Middle frontal gyrus (tissue), 1 donor: ENCODE measurements at regions not wholly inside any gene's neighbourhood (a gene's known extent, or its start where the extent isn't known, plus 50 kb on each side); places are given as distances from the start of the nearest gene placed in this dataset.

Experiments used
- DNase-seq: peaks from one replicate; pipeline ENCODE4 v3.0.0-alpha.2; 2015; ENCODE audit warnings: low spot score; ENCODE audit errors: extremely low spot score

GRCh38 chr2:215749092-215749957, 264.0 kb downstream of the MREG start:
- DNase-seq = no peak

DNA sequence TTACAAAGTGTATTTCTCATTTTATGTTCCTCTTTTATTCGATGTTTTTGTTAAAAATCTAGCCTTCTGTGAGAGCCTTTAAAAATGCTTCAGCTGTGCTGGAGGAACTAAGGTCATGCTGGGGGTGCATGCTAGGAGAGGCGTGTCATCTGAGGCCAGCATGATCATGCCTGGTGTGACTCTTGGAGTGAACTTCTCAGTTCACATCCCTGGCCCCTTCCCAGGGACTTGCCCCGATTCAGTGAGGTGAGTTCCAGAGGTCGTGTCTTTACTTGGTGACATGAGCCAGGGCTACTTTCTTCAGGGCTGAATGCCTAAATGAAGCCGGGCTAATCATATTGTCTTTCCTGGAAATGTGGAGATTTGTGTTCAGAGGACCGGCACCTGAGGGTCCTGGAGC, 264.9 kb downstream of the MREG start:
- peak; percentile 8 for DNase-seq

DNA sequence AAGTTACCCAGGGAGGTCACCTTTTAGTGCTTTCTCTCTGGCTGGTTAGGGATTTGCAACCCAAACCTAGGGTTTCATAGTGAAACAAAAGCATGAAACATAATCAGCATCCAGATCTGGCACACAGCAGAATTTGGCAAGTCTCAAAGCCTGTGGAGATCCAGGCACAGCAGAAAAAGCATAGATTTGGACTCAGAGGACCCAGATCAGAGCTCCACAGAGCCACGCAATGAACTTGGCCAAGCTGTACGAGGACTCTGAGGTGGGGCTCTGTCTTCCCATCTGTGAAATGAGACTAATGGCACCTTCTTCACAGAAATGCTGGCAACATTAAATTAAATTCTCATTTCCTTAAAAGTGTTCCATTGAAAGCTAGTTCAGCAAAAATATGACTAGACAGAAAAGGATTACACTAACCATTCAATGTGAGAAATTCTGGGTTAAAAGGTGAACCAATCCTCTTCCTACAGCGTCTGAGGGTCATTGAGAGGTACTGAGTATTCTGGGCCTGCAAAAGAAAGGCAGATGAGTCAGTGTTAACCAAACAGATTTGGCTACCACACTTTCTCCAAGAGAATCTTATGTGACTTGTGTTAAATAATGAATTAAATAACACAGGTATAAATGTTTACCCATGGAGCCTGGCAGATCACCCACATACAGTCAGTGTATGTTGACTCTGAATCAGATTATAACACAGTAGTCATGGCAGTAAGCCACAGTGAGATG, 266.3 kb downstream of the MREG start:
- no peak for DNase-seq

DNA sequence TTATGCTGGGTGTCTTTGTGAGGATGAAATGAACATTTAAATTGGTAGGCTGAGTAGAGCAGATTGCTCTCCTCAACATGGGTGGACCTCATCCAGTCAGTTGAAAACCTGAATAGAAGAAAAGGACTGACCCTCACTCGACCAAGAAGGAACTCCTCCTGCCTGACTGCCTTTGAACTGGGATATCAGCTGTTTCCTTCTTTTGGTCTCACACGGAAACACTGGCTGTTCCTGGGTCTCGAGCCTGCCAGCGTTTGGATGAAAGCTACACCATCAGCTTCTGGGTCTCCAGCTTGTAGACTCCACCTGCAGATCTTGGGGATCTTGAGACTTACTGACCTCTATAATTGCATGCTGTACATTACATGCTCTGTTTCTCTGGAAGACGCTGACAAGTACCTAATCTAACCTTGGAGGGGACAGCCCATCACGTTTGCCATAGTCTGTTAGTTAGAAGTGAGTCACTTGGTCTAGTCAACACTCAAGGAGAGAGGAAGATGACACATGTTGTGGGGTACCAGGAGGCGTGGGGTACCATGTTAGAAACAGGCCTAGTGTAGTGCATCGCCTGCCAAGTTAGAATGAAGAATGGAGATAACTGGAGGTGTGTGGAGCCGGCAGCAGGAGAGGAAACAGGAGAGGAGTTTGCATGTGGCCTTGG, 267.0 kb downstream of the MREG start:
- DNase-seq = no peak

DNA sequence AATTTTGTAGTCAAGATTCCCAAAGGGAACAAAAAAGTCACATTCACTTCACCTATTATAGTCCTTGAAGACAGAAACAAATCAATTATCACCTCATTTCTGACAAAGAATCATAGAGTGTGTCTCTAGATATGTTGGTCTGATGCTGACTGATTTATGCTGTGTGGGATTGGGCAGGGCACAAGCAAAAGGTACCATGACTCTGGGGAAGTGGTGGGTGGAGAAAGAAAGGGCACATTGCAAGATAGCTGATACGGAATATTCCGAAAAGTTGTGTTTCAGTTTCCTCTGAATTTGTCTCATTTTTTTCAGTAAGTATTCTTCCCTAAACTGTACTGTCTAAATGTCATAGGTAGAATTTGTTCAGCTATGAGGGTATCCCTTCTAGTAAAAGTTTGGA, 268.0 kb downstream of the MREG start:
- no peak for DNase-seq

- DNase-seq = no peak
Measured at GRCh38 chr2:215744514-215744913, 268.8 kb downstream of the MREG start.

GRCh38 chr2:215743066-215743465, 270.3 kb downstream of the MREG start:
- DNase-seq = no peak

- DNase-seq = no peak
Measured at GRCh38 chr2:215742021-215742420, 271.3 kb downstream of the MREG start.

DNA sequence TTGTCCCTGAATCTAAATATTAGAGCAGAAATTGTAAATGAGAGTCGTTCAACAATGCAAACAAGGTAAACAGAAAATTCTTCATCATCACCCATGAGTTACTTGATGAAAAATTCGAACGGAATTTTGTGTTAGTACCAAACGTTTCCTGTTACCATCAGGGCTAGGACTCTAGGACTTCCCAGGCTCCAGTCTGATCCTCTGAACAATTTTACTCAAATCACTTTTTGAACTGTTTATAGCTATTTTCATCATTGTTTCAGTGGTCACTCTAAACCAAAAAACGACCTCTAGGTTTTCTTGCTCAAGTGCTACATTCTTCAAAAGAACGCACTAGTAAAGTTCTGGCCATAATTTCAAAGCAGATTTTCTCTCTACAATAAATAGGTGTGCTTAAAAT, 273.3 kb downstream of the MREG start:
- DNase-seq = no peak

- no peak for DNase-seq
Measured at GRCh38 chr2:215738351-215738750, 275.0 kb downstream of the MREG start.

- no peak for DNase-seq
Measured at GRCh38 chr2:215737477-215737876, 275.9 kb downstream of the MREG start.

- no peak for DNase-seq
Measured at GRCh38 chr2:215736653-215737290, 276.6 kb downstream of the MREG start.

DNA sequence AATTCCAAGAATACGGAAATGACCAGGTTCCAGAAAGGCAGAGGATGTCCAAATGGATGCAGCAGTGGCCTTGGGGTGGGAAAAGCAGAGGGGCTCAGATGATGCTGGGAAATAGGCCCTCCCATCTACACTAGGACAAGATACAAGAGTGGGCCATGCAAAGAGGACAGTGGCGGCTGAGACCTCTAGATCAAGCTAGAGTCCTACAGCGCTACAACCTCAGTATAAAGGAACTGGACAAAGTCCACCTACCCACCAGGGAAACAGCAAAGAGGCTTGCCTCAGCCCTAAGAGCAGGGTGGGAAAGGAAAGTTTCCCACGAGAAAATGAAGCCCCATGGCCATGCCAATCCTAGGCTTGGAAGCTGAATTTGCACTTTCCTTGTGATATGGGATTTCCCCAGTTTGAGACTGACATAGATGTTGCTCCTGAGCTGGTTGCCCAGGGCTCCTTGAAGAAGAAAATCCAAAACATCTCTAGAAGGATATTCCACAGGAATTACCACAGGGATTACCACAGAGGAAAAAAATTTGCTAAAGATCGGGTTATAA, 282.2 kb downstream of the MREG start:
- DNase-seq = no peak

- no peak for DNase-seq
Measured at GRCh38 chr2:215729985-215730620, 283.2 kb downstream of the MREG start.

DNA sequence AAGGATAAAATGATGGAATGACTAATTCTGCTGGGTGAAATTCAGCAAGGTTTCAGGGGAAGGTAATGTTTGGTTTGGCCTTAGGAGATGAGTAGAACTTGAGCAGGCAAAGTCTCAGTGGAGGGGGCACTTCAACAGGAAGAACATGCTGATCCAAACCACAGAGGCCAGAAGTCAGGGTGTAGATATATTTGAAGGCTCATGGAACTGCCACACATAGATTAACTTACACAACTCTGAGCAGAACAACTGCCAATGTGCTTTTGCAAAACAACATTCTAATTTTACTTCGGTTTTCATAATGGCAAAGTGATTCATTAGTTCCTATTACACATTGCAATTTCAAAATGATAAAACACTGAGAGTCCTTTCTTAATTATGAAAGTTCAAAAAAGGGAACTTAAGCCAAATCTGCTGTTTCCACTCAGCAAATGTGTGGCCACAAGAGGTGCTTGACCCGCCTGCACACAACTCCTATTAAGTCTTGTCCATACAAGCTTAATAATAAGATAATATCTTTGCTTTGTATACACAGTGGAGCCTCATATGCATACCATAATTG, 284.8 kb downstream of the MREG start:
- no peak for DNase-seq

GRCh38 chr2:215727507-215728503, 285.5 kb downstream of the MREG start:
- DNase-seq = no peak

GRCh38 chr2:215726070-215726469, 287.3 kb downstream of the MREG start:
- DNase-seq = no peak

DNA sequence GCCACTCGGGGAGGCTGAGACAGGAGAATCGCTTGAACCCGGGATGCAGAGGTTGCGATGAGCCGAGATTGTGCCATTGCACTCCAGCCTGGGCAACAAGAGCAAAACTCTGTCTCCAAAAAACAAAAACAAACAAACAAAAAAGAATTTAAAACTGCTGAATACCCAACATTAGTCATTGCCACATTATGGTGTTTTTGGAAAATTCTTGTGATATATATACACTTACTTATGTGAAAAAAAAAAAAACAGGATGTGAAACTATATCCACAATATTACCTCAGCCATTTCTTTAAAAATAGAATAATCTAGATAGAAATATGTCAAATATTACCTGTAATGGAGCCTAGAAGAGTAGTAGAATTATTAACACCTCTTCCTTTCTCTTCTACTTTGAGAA, 288.3 kb upstream of the FN1 start:
- no peak for DNase-seq

DNA sequence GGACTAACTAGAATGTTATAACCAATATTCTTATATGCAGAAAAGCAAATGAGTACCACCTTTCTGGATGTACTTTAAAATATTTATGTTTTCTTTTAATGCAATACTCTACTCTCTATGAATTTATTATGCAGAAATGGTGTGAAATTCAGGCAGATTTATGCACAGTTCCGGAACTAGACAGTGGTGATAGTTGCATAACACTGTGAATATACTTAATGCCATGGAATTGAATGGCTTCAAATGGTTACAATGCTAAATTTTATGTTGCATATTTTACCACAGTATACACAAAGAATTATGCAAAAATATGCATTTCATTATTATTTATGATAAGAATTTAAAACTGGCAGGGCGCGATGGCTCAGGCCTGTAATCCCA, 287.8 kb upstream of the FN1 start:
- DNase-seq = no peak
